ENCODE measurements at regions not wholly inside any gene's neighbourhood (a gene's known extent, or its start where the extent isn't known, plus 50 kb on each side); places are given as distances from the start of the nearest gene placed in this dataset.
"Not testable (repeated sequence)": the region's sequence is repeated elsewhere in the genome, so short reads cannot be mapped to it uniquely, and the experiment has no call there.

DNA sequence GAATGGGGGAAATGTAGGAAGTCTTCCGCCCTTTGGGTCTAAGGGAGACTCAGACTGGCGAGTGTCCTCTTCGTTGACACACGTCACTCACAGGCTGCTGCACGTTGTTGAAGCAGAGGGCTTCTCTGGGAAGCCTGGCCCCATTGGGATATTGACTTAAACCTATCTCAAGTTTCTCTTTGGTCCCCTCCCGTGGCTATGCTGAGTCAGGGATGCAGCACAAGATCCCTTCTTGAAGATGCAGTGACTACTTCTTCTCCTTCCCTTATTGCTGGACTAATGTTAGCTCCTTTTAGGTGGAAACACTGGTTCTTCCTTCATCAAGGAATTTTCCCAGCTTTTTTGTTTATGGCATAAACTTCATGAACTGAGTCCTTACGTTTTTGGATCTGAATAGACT, 89.8 kb upstream of the CCDC71L start:
- TF ChIP-seq, protein P1, sequence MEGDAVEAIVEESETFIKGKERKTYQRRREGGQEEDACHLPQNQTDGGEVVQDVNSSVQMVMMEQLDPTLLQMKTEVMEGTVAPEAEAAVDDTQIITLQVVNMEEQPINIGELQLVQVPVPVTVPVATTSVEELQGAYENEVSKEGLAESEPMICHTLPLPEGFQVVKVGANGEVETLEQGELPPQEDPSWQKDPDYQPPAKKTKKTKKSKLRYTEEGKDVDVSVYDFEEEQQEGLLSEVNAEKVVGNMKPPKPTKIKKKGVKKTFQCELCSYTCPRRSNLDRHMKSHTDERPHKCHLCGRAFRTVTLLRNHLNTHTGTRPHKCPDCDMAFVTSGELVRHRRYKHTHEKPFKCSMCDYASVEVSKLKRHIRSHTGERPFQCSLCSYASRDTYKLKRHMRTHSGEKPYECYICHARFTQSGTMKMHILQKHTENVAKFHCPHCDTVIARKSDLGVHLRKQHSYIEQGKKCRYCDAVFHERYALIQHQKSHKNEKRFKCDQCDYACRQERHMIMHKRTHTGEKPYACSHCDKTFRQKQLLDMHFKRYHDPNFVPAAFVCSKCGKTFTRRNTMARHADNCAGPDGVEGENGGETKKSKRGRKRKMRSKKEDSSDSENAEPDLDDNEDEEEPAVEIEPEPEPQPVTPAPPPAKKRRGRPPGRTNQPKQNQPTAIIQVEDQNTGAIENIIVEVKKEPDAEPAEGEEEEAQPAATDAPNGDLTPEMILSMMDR (conservative IDR thresholded peaks at IDR 0.05; ENCODE audit: low read depth, low read length), result no peak
- no peak for DNase-seq (ENCODE audit: low read depth)
- H3K4me3 ChIP-seq (ENCODE audit: low read depth, low read length), result no peak overlapping the region

DNA sequence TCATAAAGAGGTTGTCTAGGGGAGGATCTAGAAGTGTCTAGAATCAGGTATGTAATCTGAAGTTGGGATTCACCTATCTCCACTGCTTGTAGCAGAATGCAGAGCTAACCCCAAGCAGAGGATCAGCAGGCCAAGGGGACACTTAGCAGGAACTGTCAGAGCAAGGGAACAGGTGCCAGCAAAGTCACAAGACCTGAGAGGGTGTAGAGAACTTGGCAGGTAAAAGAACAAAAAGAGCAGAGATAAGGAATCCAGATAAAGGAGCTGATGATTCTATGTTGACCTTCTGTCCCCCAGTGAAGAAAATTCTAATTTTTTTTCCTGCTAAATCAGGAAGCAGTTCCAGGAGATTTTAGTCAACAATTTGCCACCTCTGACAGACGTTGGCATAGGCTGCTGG, 91.4 kb upstream of the CCDC71L start:
- TF ChIP-seq, protein P1 (conservative IDR thresholded peaks at IDR 0.05; ENCODE audit: low read depth, low read length), result no peak
- no peak for DNase-seq (ENCODE audit: low read depth)
- no peak overlapping the region for H3K4me3 ChIP-seq (ENCODE audit: low read depth, low read length)

DNA sequence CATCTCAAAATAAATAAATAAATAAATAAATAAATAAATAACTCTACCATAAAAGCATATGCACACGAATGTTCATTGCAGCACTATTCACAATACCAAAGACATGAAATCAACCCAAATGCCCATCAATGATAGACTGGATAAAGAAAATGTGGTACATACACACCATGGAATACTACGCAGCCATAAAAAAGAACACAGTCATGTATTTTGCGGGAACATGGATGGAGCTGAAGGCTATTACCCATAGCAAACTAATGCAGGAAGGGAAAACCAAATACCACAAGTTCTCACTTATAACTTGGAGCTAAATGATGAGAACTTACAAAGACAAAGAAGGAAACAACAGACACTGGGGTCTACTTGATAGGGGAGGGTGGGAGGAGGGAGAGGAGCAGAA, 94.1 kb upstream of the CCDC71L start:
- not testable (repeated sequence) for H3K4me3 ChIP-seq (ENCODE audit: low read depth, low read length); DNase-seq (ENCODE audit: low read depth)

DNA sequence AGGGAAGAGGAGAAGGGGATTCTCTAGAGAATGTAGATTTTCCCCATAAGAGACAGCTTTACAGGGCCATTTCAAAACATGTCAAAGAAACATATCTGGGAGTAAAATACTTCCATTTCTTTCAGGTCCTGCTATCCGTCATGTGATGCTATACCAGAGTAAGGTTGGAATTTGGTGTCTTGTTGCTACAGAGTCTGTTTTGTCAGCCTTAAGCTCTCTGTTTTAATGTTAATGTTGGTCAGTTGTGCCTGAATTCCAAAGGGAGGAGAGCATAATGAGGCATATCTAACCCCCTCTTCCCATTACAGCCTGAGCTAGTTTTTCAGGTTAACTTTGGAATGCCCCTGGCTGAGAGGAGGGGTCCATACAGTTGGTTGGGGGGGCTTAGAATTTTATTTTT, 94.7 kb upstream of the CCDC71L start:
- TF ChIP-seq, protein P1 (conservative IDR thresholded peaks at IDR 0.05; ENCODE audit: low read depth, low read length), result no peak
- H3K4me3 ChIP-seq (ENCODE audit: low read depth, low read length), result no peak overlapping the region
- DNase-seq (ENCODE audit: low read depth), result no peak

DNA sequence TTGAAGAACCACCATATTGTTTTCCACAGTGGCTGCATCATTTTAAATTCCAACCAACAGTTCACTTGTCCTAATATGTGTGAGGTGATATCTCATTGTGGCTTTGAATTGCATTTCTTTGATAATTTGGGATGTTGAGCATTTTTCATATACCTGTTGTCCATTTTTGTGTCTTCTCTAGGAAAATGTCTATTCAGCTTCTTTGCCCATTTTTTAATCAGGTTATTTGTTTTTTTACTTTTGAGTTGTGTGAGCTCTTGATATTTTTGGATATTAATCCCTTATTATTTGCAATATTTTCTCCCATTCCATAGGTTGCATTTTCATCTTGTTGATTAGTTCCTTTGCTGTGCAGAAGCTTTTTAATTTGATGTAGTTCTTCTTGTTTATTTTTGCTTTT, 95.1 kb upstream of the CCDC71L start:
- TF ChIP-seq, protein P1 (conservative IDR thresholded peaks at IDR 0.05; ENCODE audit: low read depth, low read length), result no peak
- DNase-seq (ENCODE audit: low read depth), result no peak
- no peak overlapping the region for H3K4me3 ChIP-seq (ENCODE audit: low read depth, low read length)

DNA sequence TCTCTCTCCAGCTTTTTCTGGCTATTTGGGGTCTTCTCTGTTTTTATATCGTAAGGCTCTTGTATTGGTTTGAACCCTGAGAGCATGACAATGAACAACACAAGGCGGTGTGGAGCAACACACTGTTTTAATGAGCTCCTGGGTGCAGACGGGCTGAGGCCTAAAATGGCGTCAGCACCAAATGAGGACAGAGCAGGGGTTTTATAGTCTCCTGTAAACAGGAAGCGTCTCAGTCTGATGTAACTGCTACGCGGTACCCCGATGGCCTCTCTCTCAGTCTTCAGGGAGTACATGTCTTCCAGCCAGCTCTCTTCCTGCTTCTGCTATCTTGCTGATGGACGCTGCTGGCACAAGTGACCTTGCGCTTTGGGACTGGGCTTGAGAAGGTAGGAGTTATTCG, 95.9 kb upstream of the CCDC71L start:
- DNase-seq (ENCODE audit: low read depth), result no peak
- no peak overlapping the region for H3K4me3 ChIP-seq (ENCODE audit: low read depth, low read length)
- TF ChIP-seq, protein P1 (conservative IDR thresholded peaks at IDR 0.05; ENCODE audit: low read depth, low read length), result no peak

DNA sequence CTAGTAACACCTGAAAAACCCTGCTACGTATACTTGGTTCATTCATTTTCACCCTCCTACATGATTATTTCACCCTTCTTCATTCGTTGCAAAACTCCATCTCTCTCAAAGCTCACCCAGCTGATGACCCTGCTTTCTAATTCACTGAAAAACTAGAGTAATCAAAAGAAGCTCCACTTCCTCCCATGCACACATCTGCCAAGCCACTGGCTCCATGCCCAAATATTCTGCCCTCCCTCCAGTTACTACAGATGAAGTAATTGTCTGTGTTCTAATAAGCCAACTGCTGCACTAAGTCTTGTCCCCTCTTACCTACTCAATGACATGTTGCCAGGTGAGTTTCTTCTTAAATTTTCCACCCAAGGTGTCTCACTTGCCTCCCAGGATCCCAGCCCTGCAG, 96.9 kb upstream of the CCDC71L start:
- DNase-seq (ENCODE audit: low read depth), result peak; percentile 72
- TF ChIP-seq, protein P1 (conservative IDR thresholded peaks at IDR 0.05; ENCODE audit: low read depth, low read length), result no peak
- no peak overlapping the region for H3K4me3 ChIP-seq (ENCODE audit: low read depth, low read length)

DNA sequence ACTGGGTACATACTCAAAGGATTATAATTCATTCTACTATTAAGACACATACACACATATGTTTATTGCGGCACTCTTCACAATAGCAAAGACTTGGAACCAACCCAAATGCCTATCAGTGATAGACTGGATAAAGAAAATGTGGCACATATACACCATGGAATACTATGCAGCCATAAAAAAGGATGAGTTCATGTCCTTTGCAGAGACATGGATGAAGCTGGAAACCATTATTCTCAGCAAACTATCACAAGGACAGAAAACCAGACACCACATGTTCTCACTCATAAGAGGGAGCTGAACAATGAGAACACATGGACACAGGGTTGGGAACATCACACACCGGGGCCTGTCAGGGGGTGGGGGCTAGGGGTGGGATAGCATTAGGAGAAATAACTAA, 101.9 kb upstream of the CCDC71L start:
- H3K4me3 ChIP-seq (ENCODE audit: low read depth, low read length); DNase-seq (ENCODE audit: low read depth): not testable (repeated sequence)

Data from choroid plexus epithelial cell (primary cell).